Neural progenitor cell (in vitro differentiated cells): ENCODE measurements at regions not wholly inside any gene's neighbourhood (a gene's known extent, or its start where the extent isn't known, plus 50 kb on each side); places are given as distances from the start of the nearest gene placed in this dataset.
"Not testable (repeated sequence)": the region's sequence is repeated elsewhere in the genome, so short reads cannot be mapped to it uniquely, and the experiment has no call there.

Experiments
- DNase-seq: peaks from one replicate; pipeline ENCODE4 v3.0.0-alpha.2; 2016; ENCODE audit warnings: low spot score
- H2AFZ ChIP-seq: fragments of 200-600 bp; sonication (generic); replicated peaks from 2 replicates; pipeline ENCODE4 v1.6.1; 2016; ENCODE audit warnings: antibody characterized with exemption
- H3F3A ChIP-seq: fragments of 200-600 bp; sonication (generic); 2 replicates; pipeline ENCODE4 v1.6.1; 2016; ENCODE audit warnings: antibody characterized with exemption, low read depth
- H3K27ac ChIP-seq: fragments of 200-600 bp; sonication (generic); 2 replicates; pipeline ENCODE4 v1.5.1; 2016; ENCODE audit warnings: mild to moderate bottlenecking
- H3K27me3 ChIP-seq: fragments of 200-600 bp; sonication (generic); 2 replicates; pipeline ENCODE4 v1.6.1; 2016; ENCODE audit warnings: mild to moderate bottlenecking, moderate library complexity
- H3K36me3 ChIP-seq: fragments of 200-600 bp; sonication (generic); 2 replicates; pipeline ENCODE4 v1.5.1; 2016
- H3K4me1 ChIP-seq: fragments of 200-600 bp; sonication (generic); 2 replicates; pipeline ENCODE4 v1.6.1; 2016; ENCODE audit warnings: mixed run types
- H3K4me2 ChIP-seq: fragments of 200-600 bp; sonication (generic); 2 replicates; pipeline ENCODE4 v1.6.1; 2016
- H3K4me3 ChIP-seq: fragments of 200-600 bp; sonication (generic); 2 replicates; pipeline ENCODE4 v1.5.1; 2016
- H3K79me2 ChIP-seq: fragments of 200-600 bp; sonication (generic); 2 replicates; pipeline ENCODE4 v1.6.1; 2016; ENCODE audit warnings: low read depth
- H3K9ac ChIP-seq: fragments of 200-600 bp; sonication (generic); 2 replicates; pipeline ENCODE4 v1.6.1; 2016
- H3K9me3 ChIP-seq: fragments of 200-600 bp; sonication (generic); 2 replicates; pipeline ENCODE4 v1.5.1; 2016; ENCODE audit warnings: low read depth
- H4K20me1 ChIP-seq: fragments of 200-600 bp; sonication (generic); 2 replicates; pipeline ENCODE4 v1.6.1; 2016; ENCODE audit warnings: low read depth
- H3K27ac Mint-ChIP-seq: 3 replicates; pipeline ENCODE4 v1.8.0; 2021; ENCODE audit warnings: mixed read lengths
- H3K27me3 Mint-ChIP-seq: 2 replicates; pipeline ENCODE4 v1.8.0; 2022; ENCODE audit warnings: low read depth, mild to moderate bottlenecking, inconsistent platforms, moderate library complexity, mixed read lengths; ENCODE audit not compliant: insufficient read depth
- H3K36me3 Mint-ChIP-seq: 3 replicates; pipeline ENCODE4 v1.8.0; 2021; ENCODE audit warnings: mixed read lengths
- H3K4me1 Mint-ChIP-seq: 3 replicates; pipeline ENCODE4 v1.8.0; 2021; ENCODE audit warnings: mixed read lengths
- H3K4me3 Mint-ChIP-seq: 3 replicates; pipeline ENCODE4 v1.8.0; 2021; ENCODE audit warnings: mild to moderate bottlenecking, moderate library complexity, mixed read lengths
- H3K9me3 Mint-ChIP-seq: 3 replicates; pipeline ENCODE4 v1.8.0; 2020; ENCODE audit warnings: mixed read lengths
- CTCF ChIP-seq: fragments of 200-600 bp; sonication (generic); IDR thresholded peaks from 2 replicates; pipeline ENCODE4 v1.5.1; 2017; ENCODE audit warnings: antibody characterized with exemption, mild to moderate bottlenecking
- EZH2 ChIP-seq: fragments of 200-600 bp; sonication (generic); IDR thresholded peaks from 2 replicates; pipeline ENCODE4 v1.6.1; 2017; ENCODE audit warnings: antibody characterized with exemption, mild to moderate bottlenecking, moderate library complexity
- EZH2phosphoT487 ChIP-seq: fragments of 200-600 bp; sonication (generic); IDR thresholded peaks from 2 replicates; pipeline ENCODE4 v1.6.1; 2017; ENCODE audit warnings: antibody characterized with exemption

- TF ChIP-seq EZH2 (no peak), CTCF (no peak), EZH2phosphoT487 (no peak)
- Mint-ChIP-seq H3K27ac (no peak overlapping the region), H3K4me3 (no peak overlapping the region), H3K36me3 (peaks cover 10% of the 10 kb centered on the region), H3K4me1 (no peaks in the 10 kb centered on the region), H3K9me3 (peaks cover 69% of the 10 kb centered on the region), H3K27me3 (peaks cover 11% of the 10 kb centered on the region)
- no peak overlapping the region for H3K4me2 ChIP-seq
- no peaks in the 10 kb centered on the region for H3K36me3 ChIP-seq
- no peaks in the 10 kb centered on the region for H4K20me1 ChIP-seq
- H3K4me3 ChIP-seq = no peak overlapping the region
- H3K27me3 ChIP-seq = no peaks in the 10 kb centered on the region
- H3K4me1 ChIP-seq = no peaks in the 10 kb centered on the region
- DNase-seq = no peak
- no peaks in the 10 kb centered on the region for H3K79me2 ChIP-seq
- peaks cover 59% of the 10 kb centered on the region for H3K9me3 ChIP-seq
- H2AFZ ChIP-seq = no peak overlapping the region
- no peak overlapping the region for H3K27ac ChIP-seq
- no peaks in the 10 kb centered on the region for H3F3A ChIP-seq
- H3K9ac ChIP-seq = no peak overlapping the region
Measured at GRCh38 chr21:8994640-8995511, 1526.5 kb upstream of the TPTE start.

GRCh38 chr21:8996487-8996968 lies 1524.9 kb upstream of the TPTE start:
- H3K27ac Mint-ChIP-seq, H2AFZ ChIP-seq, H3K27me3 ChIP-seq, H3K36me3 Mint-ChIP-seq, H3K27me3 Mint-ChIP-seq, H3K4me2 ChIP-seq, H3K79me2 ChIP-seq, H3F3A ChIP-seq, H3K4me1 Mint-ChIP-seq, H4K20me1 ChIP-seq, H3K36me3 ChIP-seq, DNase-seq, H3K4me3 Mint-ChIP-seq, H3K27ac ChIP-seq, H3K4me3 ChIP-seq, H3K9ac ChIP-seq, H3K4me1 ChIP-seq: not testable (repeated sequence)
- peaks cover 64% of the 10 kb centered on the region for H3K9me3 Mint-ChIP-seq
- peaks cover 59% of the 10 kb centered on the region for H3K9me3 ChIP-seq

- no peaks in the 10 kb centered on the region for H3K27me3 ChIP-seq
- H4K20me1 ChIP-seq = no peaks in the 10 kb centered on the region
- no peaks in the 10 kb centered on the region for H3K79me2 ChIP-seq
- peaks cover 59% of the 10 kb centered on the region for H3K9me3 ChIP-seq
- no peak overlapping the region for H3K4me3 ChIP-seq
- Mint-ChIP-seq H3K36me3 (peaks cover 3% of the 10 kb centered on the region), H3K27me3 (peaks cover 2% of the 10 kb centered on the region), H3K9me3 (peaks cover 62% of the 10 kb centered on the region), H3K4me1 (no peaks in the 10 kb centered on the region), H3K4me3 (no peak overlapping the region), H3K27ac (no peak overlapping the region)
- no peak overlapping the region for H3K9ac ChIP-seq
- H3K4me1 ChIP-seq = no peaks in the 10 kb centered on the region
- H2AFZ ChIP-seq = no peak overlapping the region
- no peaks in the 10 kb centered on the region for H3F3A ChIP-seq
- no peaks in the 10 kb centered on the region for H3K36me3 ChIP-seq
- no peak for DNase-seq
- H3K27ac ChIP-seq = no peak overlapping the region
- H3K4me2 ChIP-seq = no peak overlapping the region
- TF ChIP-seq EZH2phosphoT487 (no peak), CTCF (no peak), EZH2 (no peak)
Measured at GRCh38 chr21:8997011-8997440, 1524.4 kb upstream of the TPTE start.

GRCh38 chr21:8997443-8998390 lies 1523.7 kb upstream of the TPTE start:
- peaks cover 60% of the 10 kb centered on the region for H3K9me3 Mint-ChIP-seq
- not testable (repeated sequence) for H3K4me1 ChIP-seq, H2AFZ ChIP-seq, H3F3A ChIP-seq, H3K36me3 ChIP-seq, H3K4me3 ChIP-seq, H3K4me3 Mint-ChIP-seq, H4K20me1 ChIP-seq, H3K27me3 Mint-ChIP-seq, H3K4me1 Mint-ChIP-seq, H3K9ac ChIP-seq, DNase-seq, H3K4me2 ChIP-seq, H3K27me3 ChIP-seq, H3K27ac ChIP-seq, H3K79me2 ChIP-seq, H3K36me3 Mint-ChIP-seq, H3K27ac Mint-ChIP-seq
- peaks cover 58% of the 10 kb centered on the region for H3K9me3 ChIP-seq

GRCh38 chr21:8998480-8998879 lies 1522.9 kb upstream of the TPTE start:
- not testable (repeated sequence) for H3K4me1 Mint-ChIP-seq, H3K27me3 Mint-ChIP-seq, H3K4me3 ChIP-seq, H3K27ac ChIP-seq, H2AFZ ChIP-seq, H3K4me2 ChIP-seq, H4K20me1 ChIP-seq, DNase-seq, H3F3A ChIP-seq, H3K27ac Mint-ChIP-seq, H3K27me3 ChIP-seq, H3K4me3 Mint-ChIP-seq, H3K4me1 ChIP-seq, H3K79me2 ChIP-seq, H3K9ac ChIP-seq, H3K36me3 Mint-ChIP-seq, H3K36me3 ChIP-seq
- H3K9me3 ChIP-seq = peaks cover 55% of the 10 kb centered on the region
- H3K9me3 Mint-ChIP-seq = peaks cover 58% of the 10 kb centered on the region
